Endodermal cell (in vitro differentiated cells): ENCODE measurements at regions not wholly inside any gene's neighbourhood (a gene's known extent, or its start where the extent isn't known, plus 50 kb on each side); places are given as distances from the start of the nearest gene placed in this dataset.

Source experiments
- DNase-seq: peaks from one replicate; pipeline ENCODE4 v3.0.0-alpha.2; 2017
- H3K27ac ChIP-seq: 2 replicates; pipeline ENCODE4 v1.5.1; 2013; ENCODE audit warnings: mild to moderate bottlenecking, low read depth, low read length, moderate library complexity
- H3K27me3 ChIP-seq: 2 replicates; pipeline ENCODE4 v1.6.1; 2013; ENCODE audit warnings: mild to moderate bottlenecking, low read length, moderate library complexity; ENCODE audit not compliant: insufficient read depth, control insufficient read depth, poor library complexity, severe bottlenecking
- H3K36me3 ChIP-seq: 2 replicates; pipeline ENCODE4 v1.7.0; 2013; ENCODE audit warnings: mild to moderate bottlenecking, low read length, moderate library complexity; ENCODE audit not compliant: control insufficient read depth, insufficient read depth
- H3K4me1 ChIP-seq: one replicate; pipeline ENCODE4 v1.7.0; 2013; ENCODE audit warnings: low read length; ENCODE audit not compliant: control insufficient read depth, insufficient read depth
- H3K4me3 ChIP-seq: 2 replicates; pipeline ENCODE4 v1.5.1; 2013; ENCODE audit warnings: mild to moderate bottlenecking, low read length, moderate library complexity
- H3K9ac ChIP-seq: 2 replicates; pipeline ENCODE4 v1.6.1; 2013; ENCODE audit warnings: mild to moderate bottlenecking, low read length, moderate library complexity; ENCODE audit not compliant: poor library complexity, severe bottlenecking; ENCODE audit errors: extremely low read depth
- H3K9me3 ChIP-seq: 2 replicates; pipeline ENCODE4 v1.6.1; 2013; ENCODE audit warnings: mild to moderate bottlenecking, low read length, moderate library complexity; ENCODE audit not compliant: control insufficient read depth
- H3K27ac Mint-ChIP-seq: 2 replicates; pipeline ENCODE4 v1.8.0; 2020; ENCODE audit warnings: mixed read lengths
- H3K27me3 Mint-ChIP-seq: 2 replicates; pipeline ENCODE4 v1.8.0; 2021; ENCODE audit warnings: mild to moderate bottlenecking, mixed read lengths; ENCODE audit not compliant: insufficient read depth
- H3K36me3 Mint-ChIP-seq: 2 replicates; pipeline ENCODE4 v1.8.0; 2020; ENCODE audit warnings: low read depth, mixed read lengths
- H3K4me1 Mint-ChIP-seq: 2 replicates; pipeline ENCODE4 v1.8.0; 2020; ENCODE audit warnings: mixed read lengths
- H3K4me3 Mint-ChIP-seq: 2 replicates; pipeline ENCODE4 v1.8.0; 2020; ENCODE audit warnings: mild to moderate bottlenecking, moderate library complexity, mixed read lengths
- H3K9me3 Mint-ChIP-seq: 2 replicates; pipeline ENCODE4 v1.8.0; 2020; ENCODE audit warnings: mild to moderate bottlenecking, mixed read lengths
- CTCF ChIP-seq: fragments of 200-600 bp; sonication (generic); conservative IDR thresholded peaks from 2 replicates; pipeline ENCODE4 v1.5.0; 2021; ENCODE audit warnings: antibody characterized with exemption, mild to moderate bottlenecking
- WGBS, 2 experiments: methylation state at CpG; one replicate each; pipeline versions ENCODE4 v1.1.5 to v1.1.7; 2013; ENCODE audit warnings: missing lambda C conversion rate in 2 of 2, mixed read lengths in 1 of 2; ENCODE audit not compliant: insufficient coverage in 1 of 2, insufficient read length in 1 of 2; 5-methylcytosine and 5-hydroxymethylcytosine counted together

GRCh38 chr3:87478716-87479115 lies 202.3 kb upstream of the POU1F1 start:
- DNase-seq, result no peak
- no peak overlapping the region for H3K4me3 ChIP-seq
- peaks cover 5% of the 10 kb centered on the region for H3K9me3 Mint-ChIP-seq
- H3K27me3 ChIP-seq, result no peaks in the 10 kb centered on the region
- no peaks in the 10 kb centered on the region for H3K9me3 ChIP-seq
- H3K4me1 ChIP-seq, result no peaks in the 10 kb centered on the region
- H3K27me3 Mint-ChIP-seq, result no peaks in the 10 kb centered on the region
- no peak overlapping the region for H3K9ac ChIP-seq
- no peaks in the 10 kb centered on the region for H3K4me1 Mint-ChIP-seq
- H3K27ac ChIP-seq, result no peak overlapping the region
- H3K27ac Mint-ChIP-seq, result no peak overlapping the region
- no peaks in the 10 kb centered on the region for H3K36me3 Mint-ChIP-seq
- TF ChIP-seq CTCF, result no peak
- 89% methylated on average over 3 of the region's 3 CpGs for WGBS, 2 experiments
- no peaks in the 10 kb centered on the region for H3K36me3 ChIP-seq
- H3K4me3 Mint-ChIP-seq, result no peak overlapping the region

- no peaks in the 10 kb centered on the region for H3K36me3 Mint-ChIP-seq
- no peak overlapping the region for H3K27ac ChIP-seq
- H3K36me3 ChIP-seq, result no peaks in the 10 kb centered on the region
- no peaks in the 10 kb centered on the region for H3K4me1 ChIP-seq
- H3K9me3 ChIP-seq, result no peaks in the 10 kb centered on the region
- no peaks in the 10 kb centered on the region for H3K27me3 ChIP-seq
- H3K9me3 Mint-ChIP-seq, result peaks cover 19% of the 10 kb centered on the region
- no peaks in the 10 kb centered on the region for H3K4me1 Mint-ChIP-seq
- H3K27ac Mint-ChIP-seq, result no peak overlapping the region
- peaks cover 2% of the 10 kb centered on the region for H3K27me3 Mint-ChIP-seq
- H3K4me3 ChIP-seq, result no peak overlapping the region
- no peak overlapping the region for H3K9ac ChIP-seq
- no peak for TF ChIP-seq CTCF
- DNase-seq, result no peak
- no peak overlapping the region for H3K4me3 Mint-ChIP-seq
These were observed 197.6 kb upstream of the POU1F1 start for GRCh38 chr3:87473944-87474343.

DNA sequence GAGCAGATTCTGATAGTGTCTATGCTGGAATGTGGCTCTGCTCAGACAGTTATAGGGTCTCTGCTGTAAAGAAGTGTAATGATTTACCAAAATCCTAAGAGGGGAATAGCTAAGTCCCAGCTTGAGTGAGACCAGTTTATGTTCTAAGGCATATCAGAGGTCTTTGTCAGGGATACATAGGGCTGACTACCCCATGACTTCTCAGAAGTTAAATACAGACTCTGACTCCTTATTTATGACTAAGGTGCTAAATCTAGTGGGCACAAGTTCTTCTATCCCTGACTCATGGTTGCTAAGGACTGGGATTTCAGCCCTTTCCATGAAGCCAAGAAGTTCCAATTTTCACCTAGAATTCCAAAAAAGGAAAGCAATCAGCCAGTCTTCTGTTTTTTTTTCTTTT lies 192.6 kb upstream of the POU1F1 start:
- H3K9me3 Mint-ChIP-seq, result peaks cover 23% of the 10 kb centered on the region
- no peaks in the 10 kb centered on the region for H3K4me1 ChIP-seq
- H3K4me3 ChIP-seq, result no peak overlapping the region
- H3K27ac Mint-ChIP-seq, result no peak overlapping the region
- H3K36me3 ChIP-seq, result no peaks in the 10 kb centered on the region
- H3K36me3 Mint-ChIP-seq, result no peaks in the 10 kb centered on the region
- H3K27me3 Mint-ChIP-seq, result peaks cover 2% of the 10 kb centered on the region
- H3K27me3 ChIP-seq, result no peaks in the 10 kb centered on the region
- H3K9ac ChIP-seq, result no peak overlapping the region
- no peak overlapping the region for H3K4me3 Mint-ChIP-seq
- H3K9me3 ChIP-seq, result peaks cover 3% of the 10 kb centered on the region
- no peak for TF ChIP-seq CTCF
- no peak for DNase-seq
- H3K27ac ChIP-seq, result no peak overlapping the region
- H3K4me1 Mint-ChIP-seq, result no peaks in the 10 kb centered on the region
